Pulmonary artery endothelial cell (primary cell): ENCODE measurements at regions not wholly inside any gene's neighbourhood (a gene's known extent, or its start where the extent isn't known, plus 50 kb on each side); places are given as distances from the start of the nearest gene placed in this dataset.

Experiments used
- DNase-seq: peaks from one replicate; pipeline ENCODE4 v3.0.0-alpha.2; 2011; ENCODE audit warnings: low read depth, low spot score

DNA sequence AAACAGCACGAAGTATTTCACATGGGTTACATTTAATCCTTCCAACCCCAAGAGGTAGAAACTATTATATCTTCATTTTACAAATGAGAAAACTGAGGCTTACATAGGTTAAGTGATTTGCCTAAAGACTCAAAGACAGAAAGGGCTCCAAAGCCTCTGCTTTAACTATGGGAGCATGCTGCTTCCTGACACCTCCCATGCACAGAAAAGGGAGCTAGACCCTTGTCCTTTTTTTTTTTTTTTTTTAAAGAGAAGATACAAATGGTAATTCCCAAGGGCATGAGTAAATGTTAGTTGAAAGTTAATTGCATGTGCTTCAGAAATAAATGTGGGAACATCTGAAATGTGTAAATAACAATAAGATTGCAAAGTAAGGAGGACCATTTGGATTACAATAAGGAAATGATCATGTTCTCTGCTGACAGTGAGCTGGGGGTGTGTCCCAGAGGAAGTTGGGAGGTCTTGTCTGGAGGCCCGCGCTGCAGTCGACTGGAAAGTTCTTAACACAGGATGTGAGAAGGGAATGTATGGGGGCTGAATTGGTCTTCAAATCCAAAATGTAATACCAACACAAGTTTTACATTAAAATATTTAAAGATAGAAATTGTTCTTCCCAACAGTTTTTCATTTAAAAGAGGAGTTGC is 500.3 kb downstream of the KLF12 start:
- DNase-seq: no peak

DNA sequence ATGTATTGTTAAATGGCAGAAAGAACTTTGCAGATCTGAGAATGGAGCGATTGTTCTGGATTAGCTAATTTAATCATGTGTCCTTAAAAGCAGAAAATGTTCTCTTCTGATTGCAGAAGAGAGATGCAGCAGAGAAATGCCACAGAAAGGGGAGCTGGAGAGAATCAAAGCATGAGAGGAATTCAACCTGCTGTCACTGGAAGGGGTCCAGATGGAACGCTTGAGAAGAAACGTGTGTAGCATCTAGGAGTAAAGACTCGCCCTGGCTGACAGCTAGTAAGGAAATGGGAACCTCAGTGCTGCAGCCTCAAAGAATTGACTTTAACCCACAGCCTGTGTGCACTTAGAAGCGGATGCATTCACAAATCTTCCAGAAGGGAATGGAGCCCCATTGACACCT is 502.8 kb downstream of the KLF12 start:
- no peak for DNase-seq

DNA sequence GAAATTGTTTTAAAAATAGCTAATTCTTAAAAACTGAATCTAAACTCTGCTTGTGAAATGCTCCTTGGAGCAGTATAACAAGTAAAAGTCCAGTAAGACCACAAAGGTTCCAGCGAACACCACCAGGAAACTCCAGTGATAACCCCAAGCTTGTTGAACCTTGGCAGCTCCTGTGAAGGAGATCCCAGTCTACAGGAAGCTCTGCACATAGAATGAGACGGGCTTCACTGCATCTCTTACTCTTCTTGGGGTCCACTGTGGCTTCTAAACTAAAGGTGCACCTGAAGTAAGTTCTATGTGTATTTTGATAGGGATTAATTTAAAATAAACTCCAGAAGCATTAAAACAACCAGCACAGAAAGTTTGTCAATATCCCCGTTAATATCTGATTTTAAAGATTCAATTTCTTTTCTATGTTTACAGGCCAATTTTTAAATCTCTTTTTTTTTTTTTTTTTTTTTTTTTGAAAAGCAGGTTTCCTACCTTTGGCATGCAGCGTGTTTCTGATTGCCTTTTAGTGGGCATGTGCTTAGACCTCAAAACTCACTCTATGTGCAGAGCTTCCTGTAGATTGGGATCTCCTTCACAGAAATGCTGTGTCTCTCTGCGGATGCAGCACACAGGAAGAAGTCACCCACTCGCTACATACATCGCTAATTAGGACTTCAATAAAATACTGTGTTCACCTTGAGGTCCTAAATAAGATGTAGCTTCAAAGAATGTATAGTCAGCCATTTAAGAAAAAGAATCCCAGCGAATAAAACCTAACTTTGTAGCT is 508.5 kb downstream of the KLF12 start:
- no peak for DNase-seq

DNA sequence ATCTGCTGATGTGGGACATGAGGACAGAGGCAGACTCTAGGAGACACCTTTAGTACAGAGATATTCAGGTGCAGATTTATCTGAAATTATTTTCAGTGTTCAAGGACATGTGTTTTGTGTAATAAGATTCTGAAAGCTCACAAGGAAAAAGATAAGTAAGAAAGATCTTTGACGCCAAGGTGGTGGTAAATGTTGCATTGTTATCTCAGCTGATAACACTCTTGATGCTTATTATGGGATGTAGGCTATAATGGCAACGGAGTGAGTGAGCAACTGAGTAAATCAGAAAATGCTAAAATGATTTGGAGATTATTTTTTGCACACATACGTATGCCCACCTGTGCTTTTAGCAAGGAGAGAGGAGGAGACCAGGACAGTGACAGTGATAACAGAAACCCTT is 510.9 kb downstream of the KLF12 start:
- DNase-seq: no peak

DNA sequence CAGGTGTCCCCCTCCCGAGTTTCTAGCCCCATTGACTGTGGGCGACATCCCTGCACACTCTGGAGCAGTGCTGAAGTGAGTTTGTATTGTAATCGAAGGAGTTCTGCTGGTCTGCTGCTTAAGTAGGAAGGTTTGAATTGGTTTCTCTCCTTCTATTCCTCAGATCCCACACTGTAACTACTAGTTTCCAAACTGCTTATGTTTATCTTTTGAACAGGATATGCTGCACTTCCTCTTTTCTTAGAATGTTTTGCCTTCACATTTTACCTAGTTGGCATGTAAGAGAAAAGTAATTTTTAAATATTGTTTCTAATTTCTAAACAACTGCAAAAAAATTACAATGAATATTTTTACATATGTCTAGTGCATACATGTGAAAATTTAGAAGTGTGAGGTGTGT is 511.8 kb downstream of the KLF12 start:
- DNase-seq: no peak

DNA sequence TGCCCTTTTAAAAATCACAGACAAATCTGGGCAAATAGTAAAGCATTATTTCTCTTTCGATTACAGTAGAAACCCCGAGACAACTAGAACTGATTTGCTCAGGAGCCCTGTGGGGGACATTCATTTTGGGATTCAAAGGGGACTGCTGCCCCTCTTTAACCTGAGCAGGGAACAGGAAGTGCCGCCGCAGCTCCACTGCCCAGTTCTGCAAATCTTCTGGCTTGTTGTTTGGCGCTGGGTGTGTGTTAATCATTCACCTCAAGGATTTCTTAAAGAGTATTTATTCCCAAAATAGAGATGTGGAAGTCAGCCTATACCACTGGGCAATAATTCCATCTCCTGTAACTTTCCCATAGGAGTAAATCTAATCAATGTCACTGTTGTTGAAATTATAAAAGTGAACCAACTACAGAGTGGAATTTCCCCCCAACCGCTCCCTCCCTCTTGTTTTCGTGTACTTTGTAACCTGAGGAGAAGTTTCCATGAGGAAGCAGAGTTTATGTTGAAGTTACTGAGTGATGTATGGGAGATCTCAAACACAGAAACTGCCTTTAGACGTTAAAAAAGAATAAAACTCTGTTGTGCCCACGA is 515.8 kb downstream of the KLF12 start:
- DNase-seq: no peak

DNA sequence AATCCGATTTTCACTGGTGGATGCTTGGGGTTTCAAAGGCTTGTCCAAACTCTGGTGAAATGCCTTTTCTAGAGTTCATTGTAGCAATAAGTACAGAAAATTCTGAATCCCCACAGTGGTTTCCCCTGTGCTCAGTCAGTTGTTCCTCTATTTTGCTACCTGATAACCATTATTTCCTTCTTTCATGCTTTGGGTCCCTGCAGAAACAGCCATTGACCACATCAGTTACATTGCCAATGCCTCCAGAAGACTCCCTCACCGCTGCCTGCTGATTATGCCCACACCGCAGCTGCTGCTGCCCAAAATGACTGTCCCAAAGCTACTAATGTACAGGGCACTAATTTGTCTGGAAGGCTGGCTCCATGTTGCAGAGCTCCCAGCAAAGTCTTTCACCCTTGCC is 517.3 kb downstream of the KLF12 start:
- no peak for DNase-seq

DNA sequence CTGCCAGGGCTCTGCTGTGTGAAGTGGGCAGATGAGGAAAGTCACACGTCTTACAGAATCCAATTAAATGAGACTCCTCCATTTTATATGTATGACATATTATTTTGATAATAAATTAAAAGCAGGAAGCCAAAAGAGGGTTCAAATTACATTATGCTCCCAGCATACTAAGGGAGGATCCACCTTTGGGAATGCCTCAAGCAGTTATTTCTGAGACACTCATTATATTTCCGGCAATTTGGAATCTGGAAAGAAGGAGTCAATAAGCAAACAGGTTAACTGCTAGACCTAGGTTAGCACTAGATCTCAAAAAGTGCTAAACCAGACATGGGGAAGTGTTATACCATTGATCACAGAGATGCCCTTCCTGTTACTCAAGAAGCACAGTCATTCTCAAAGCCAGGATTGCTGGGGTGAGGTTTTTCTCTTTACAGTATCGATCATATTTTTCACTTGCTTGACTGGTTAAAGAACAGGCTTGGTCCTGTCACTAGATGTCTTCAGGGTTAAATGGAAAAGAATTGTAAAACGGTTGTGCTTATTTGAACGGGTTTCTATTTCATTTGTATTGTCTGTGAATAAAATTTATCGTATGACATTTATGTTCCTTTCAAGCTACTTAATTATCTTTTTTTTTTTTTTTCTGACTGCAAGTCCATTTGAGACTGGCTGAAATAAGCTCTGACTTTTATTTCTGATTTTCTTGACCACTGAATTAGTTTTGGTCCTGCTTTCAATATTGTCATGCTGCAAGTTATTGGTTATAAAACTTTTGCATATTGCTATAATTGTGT is 523.2 kb downstream of the KLF12 start:
- no peak for DNase-seq

DNA sequence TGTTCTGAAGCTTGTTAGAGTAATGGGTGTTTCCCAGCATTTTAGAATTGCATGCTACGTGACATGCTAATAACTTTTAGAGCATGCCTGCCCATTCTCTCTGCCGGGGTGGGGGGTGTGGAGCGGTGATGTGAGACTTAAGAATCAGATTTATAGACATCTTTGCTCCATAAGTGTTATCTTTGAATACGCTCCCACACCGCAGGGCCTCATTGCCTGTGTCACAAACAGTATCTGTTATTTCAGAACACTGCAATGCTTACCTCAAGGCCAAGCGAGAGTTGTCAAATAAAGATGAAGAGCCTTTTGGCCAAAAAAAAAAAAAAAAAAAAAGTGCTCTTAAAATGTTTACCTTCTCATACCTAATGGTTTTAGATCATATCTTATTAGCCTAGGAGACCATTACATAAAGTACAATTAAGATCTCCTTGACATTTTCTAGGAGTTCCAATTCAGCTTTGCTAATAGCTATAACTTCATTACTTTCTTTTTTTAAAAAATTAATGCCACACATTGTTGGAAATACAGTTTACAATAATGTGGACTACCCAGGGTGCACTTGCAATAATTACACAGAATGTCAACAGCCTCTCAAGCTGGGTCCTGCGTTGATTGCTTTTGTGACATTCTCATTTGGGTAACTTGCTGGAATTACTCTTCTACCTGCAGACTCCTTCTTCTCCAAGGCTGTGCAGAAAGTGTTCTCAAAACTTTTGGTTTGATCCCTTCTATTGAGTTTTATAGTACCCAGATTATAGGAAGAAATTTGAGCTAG is 525.3 kb downstream of the KLF12 start:
- no peak for DNase-seq

DNA sequence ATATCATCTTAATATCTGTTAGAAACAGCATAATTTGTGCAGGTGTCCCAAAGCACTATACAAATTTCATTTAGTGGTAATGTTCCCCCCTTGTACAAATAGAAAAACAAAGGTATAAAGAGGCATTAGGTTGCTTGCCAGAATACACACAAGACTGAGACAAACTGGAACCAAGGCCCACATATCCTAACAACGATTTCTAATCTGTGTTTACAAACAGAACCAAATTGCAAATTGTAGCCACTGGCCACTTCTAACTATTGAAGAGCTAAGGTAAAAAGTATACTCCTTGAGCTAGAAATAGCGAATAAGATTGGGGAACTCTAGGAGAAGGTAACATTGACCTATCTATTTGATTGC is 526.1 kb downstream of the KLF12 start:
- DNase-seq: no peak

DNA sequence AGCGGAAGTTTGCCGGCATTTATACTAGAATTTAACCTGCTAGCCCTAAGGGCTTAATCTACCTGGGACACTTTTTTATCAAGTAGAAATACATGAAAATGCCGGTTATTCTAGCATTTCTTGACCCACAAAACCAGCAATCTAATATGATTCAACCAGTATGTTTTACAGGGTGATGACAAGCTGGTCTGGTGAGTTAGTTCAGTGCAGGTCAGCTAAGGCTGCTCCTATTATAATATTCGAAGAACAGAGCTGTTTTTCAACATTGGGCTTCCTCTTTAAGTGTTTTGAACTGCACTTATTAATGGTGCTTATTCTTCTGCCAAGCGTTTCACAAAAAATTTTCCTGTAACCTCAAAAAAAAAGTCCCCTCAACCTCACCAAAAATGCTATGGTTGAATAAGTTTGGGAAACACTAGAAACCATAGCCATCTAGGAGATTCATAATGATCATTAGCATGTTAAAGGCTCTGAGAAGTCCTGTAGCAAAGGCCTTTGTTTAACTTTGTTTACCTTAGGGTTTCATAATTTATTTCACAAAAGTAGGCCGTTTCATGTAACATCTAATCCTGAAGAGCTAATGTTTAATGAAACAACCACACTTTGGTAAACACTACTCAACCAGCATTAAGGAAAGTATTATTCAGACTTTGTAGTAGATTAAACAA is 526.6 kb downstream of the KLF12 start:
- no peak for DNase-seq

DNA sequence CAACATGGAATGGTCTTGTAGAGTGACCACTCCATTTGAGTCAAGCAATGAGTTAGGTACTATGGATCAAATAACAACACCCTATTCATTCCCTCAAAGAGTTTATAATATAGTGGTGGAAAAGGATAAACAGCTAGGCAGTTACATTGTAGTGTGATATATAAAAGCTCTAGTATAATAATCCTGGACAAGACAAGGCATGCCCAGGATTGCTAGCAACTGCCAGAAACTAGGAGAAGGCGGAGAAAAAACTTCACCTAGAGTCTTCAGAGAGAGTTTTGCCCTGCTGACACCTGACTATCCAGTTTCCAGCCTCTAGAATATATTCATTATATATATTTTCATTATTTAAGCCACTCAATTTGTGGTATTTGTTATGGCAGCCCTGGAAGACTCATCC is 530.6 kb downstream of the KLF12 start:
- DNase-seq: no peak

DNA sequence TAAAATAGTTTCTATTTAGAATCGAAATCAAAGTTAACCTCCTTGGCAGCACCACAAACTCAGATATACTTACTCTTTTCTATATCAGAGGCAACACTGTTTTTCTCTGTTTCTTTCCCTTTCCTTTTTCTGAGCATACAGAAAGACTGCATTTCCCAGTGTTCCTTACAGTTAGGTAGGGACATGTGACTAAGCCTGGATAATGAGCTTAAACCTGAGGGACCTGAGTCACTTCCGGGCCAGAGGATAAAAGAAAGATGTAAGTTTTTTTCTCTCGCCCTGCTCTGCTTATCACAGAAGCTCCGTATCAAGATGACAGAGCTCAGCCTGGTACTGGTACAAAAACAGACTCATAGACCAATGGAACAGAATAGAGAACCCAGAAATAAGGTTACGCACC is 531.9 kb downstream of the KLF12 start:
- no peak for DNase-seq

DNA sequence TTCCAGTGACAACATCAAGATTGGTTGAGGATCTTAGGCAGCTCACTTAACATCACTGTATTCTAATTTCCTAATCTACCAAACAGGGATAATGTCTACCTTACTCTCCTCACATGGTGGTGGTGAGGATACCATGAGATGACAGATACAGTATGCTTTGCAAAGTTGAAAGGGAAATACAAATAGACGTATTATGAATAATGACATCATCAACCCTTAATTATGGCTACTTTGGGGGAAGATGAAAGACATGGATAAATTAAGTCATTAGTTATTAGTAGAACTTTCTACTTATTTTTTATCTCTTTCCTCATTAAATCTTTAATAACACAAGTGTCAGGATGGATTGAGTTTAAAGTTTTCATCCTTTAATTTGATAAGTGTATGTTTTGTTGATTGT is 532.5 kb downstream of the KLF12 start:
- DNase-seq: no peak

DNA sequence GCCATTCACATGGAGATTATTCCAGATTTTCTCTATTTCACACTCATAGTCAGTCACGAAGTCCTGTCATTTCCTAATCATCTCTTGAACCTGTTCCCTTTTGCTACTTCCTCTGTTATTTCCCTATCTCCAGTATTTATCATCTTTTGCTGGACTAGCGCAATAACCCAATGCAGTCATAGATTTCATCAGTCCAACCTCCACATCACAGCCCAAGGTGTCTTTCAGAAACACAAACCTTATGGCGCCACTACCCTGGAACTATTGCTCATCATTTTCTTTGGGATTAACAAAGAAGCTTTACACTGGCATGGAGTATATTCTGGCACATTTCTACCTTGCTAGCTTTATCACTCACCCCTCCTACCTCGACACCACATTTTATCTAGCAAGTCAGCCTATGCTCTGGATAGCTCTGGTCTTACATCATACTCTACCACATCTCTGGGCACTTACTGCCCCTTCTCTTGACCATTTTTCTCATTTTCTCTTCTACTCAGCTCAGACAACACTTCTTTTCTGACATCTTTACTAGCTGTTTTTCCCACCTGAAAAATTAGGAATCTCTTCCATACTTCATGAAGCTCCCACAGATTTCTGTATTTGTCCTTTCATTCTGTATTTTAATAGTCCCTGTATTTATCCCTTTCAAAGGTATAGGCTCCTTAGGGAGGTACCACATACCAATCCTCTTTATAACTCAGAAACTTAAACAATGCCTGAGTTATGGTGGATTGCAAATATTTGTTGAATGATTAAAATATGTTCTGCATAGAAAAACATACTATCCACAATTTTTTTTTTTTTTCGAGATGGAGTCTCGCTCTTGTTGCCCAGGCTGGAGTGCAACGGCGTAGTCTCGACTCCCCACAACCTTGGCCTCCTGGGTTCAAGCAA is 534.7 kb downstream of the KLF12 start:
- no peak for DNase-seq

DNA sequence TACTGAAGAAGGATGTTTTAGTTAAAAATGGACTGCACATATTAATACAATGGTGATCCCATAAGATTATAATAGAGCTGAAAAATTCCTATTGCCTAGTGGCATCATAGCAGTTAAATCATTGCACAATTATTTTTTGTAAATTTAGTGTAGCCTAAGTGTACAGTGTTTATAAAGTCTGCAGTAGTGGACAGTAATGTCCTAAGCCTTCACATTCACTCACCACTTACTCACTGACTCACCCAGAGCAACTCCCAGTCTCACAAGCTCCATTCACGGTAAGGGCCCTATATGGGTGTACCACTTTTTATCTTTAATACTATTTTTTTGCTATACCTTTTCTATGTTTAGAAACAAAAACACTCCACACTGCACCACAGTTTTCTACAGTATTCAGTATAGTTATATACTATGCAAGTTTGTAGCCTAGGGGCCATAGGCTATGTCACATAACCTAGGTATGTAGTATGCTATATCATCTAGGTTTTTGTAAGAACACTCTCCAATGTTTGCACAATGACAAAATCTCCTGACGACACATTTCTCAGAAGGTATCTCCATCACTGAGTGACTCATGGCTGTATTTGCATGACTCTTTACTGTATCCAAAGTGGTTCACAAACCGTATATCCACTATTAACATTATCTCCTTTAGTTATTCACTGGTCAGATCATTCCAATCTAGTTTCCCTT is 536.0 kb downstream of the KLF12 start:
- no peak for DNase-seq

DNA sequence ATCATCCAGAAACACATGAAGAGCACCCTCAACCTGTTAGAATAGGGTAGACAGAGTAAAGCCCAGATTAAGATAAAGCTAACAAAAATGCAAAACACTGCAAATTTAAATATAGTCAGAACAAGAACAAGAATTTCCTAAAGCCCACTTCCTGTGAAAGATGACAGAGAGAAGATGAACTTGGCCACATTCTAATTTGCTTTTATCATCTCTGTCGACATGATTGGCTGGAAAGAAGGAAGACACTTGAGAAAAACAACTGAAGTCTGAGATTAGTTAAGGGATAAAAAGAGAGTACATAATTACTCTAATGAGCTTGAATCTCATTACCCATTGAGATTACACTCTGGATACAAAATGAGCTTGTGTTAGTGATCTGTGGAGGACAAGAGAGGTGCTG is 537.6 kb downstream of the KLF5 start:
- no peak for DNase-seq

DNA sequence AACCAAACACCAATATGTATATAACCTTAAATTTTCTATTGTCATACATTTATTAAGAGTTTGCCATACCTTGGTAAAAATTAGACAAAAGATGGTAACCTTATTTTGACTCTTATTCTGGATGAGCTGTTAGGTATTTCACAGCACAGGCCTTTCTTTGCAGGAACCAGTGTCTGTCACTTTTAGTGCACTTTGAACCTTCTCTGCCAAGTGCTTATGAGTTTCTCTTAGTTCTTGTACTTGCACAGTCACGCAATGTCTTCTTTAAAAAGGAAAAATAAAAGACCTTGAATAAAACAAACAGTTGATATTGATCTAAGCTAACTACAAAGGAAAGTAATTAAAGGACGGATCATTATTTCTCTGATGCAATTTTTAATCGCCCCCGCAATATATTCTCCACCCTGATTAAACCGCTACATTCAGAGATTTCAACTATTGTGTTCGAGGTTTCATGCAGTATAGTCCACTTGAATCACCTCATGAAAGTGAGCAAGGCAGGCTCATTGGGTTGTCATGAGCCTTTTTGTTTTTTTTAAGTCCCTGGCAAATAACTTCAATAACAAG is 534.5 kb downstream of the KLF5 start:
- DNase-seq: no peak

DNA sequence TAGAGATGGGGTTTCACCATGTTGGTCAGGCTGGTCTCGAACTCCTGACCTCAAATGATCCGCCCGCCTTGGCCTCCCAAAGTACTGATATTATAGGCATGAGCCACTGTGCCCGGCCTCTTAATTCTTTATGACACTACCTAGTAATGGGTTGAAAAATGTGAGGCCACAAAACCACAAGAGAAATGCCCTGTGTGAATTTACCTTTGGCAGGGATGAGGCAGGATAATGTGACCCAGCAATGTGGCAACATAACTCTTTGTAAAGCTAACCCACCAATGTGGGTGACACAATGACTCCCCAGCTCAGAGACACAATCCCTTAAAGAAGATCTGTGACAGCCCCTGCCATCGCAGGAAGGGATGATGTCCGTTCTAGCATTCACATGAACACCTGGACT is 533.1 kb downstream of the KLF5 start:
- DNase-seq: no peak
